Peyer's patch (tissue), 4 donors: ENCODE measurements at regions not wholly inside any gene's neighbourhood (a gene's known extent, or its start where the extent isn't known, plus 50 kb on each side); places are given as distances from the start of the nearest gene placed in this dataset.

ENCODE experiments used
- DNase-seq, 3 donors: peaks; one replicate each; pipeline ENCODE4 v3.0.0-alpha.2; 2017 to 2019
- H3K27ac ChIP-seq, 4 donors: fragments of 200-600 bp; sonication (generic); one replicate each; pipeline ENCODE4 v1.5.1; 2016 to 2019
- H3K27me3 ChIP-seq, 2 donors: fragments of 200-600 bp; sonication (generic); one replicate each; pipeline ENCODE4 v1.5.1; 2019
- H3K36me3 ChIP-seq, 3 donors: fragments of 200-600 bp; sonication (generic); one replicate each; pipeline ENCODE4 v1.5.1; 2016 to 2019
- H3K4me1 ChIP-seq, 4 donors: fragments of 200-600 bp; sonication (generic); one replicate each; pipeline ENCODE4 v1.5.1; 2016 to 2019
- H3K4me3 ChIP-seq, 4 donors: fragments of 200-600 bp; sonication (generic); 1 replicate in 3 of 4; 2 replicates in 1 of 4; pipeline ENCODE4 v1.5.1; 2016 to 2019; ENCODE audit warnings: mild to moderate bottlenecking in 1 of 4
- H3K9me3 ChIP-seq, 4 donors: fragments of 200-600 bp; sonication (generic); one replicate each; pipeline ENCODE4 v1.5.1; 2016 to 2019; ENCODE audit warnings: mild to moderate bottlenecking in 1 of 4
- POLR2A ChIP-seq, 2 donors: fragments of 450-650 bp; IDR thresholded peaks; one replicate each; pipeline ENCODE4 v1.5.1; 2017; ENCODE audit warnings: antibody characterized with exemption in 2 of 2, mild to moderate bottlenecking in 2 of 2, moderate library complexity in 2 of 2
- TF ChIP-seq, protein P1 (sequence below), 6 experiments: fragments of 450-650 bp in 4 of 6; fragments of 200-600 bp in 2 of 6; sonication (generic) in 1 of 6; IDR thresholded peaks; one replicate each; pipeline ENCODE4 v1.5.1; 2017 to 2019; ENCODE audit warnings: antibody characterized with exemption in 6 of 6, mild to moderate bottlenecking in 3 of 6, moderate library complexity in 1 of 6

GRCh38 chr1:190904091-190904695 is 426.5 kb upstream of the BRINP3 start:
- DNase-seq: no peak
- TF ChIP-seq POLR2A (IDR thresholded peaks at IDR 0.05): no peak
- TF ChIP-seq, protein P1, sequence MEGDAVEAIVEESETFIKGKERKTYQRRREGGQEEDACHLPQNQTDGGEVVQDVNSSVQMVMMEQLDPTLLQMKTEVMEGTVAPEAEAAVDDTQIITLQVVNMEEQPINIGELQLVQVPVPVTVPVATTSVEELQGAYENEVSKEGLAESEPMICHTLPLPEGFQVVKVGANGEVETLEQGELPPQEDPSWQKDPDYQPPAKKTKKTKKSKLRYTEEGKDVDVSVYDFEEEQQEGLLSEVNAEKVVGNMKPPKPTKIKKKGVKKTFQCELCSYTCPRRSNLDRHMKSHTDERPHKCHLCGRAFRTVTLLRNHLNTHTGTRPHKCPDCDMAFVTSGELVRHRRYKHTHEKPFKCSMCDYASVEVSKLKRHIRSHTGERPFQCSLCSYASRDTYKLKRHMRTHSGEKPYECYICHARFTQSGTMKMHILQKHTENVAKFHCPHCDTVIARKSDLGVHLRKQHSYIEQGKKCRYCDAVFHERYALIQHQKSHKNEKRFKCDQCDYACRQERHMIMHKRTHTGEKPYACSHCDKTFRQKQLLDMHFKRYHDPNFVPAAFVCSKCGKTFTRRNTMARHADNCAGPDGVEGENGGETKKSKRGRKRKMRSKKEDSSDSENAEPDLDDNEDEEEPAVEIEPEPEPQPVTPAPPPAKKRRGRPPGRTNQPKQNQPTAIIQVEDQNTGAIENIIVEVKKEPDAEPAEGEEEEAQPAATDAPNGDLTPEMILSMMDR (IDR thresholded peaks at IDR 0.05): no peak
- H3K27me3 ChIP-seq: no peaks in the 10 kb centered on the region
- H3K36me3 ChIP-seq: no peaks in the 10 kb centered on the region
- no peaks in the 10 kb centered on the region for H3K4me1 ChIP-seq
- H3K27ac ChIP-seq: no peak overlapping the region
- H3K9me3 ChIP-seq: no peaks in the 10 kb centered on the region
- no peak overlapping the region for H3K4me3 ChIP-seq

DNA sequence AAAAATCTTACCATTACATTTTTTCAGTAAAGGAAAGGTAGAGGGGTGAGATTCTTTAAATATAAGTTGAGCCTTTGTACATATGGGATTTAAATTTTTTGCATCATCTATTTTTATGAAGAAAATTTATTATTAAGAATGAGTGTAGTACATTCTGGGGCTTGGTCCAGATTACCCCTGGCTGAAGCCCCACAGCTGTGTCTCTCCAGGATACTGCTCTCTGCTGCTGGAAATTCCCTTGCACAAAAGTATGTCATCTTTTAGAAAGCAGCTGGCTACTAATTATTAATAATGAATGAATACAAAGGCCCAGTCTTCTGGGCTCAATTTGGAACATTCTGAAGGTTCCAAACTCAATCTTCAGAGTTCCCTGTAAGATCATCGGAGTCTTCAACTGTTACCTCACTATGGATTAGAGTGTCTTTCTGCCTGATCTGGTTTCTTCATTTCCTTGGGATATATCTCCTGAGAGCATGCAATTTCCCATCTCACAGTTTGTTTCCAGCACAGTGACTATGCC is 428.6 kb upstream of the BRINP3 start:
- no peak overlapping the region for H3K4me3 ChIP-seq
- no peaks in the 10 kb centered on the region for H3K9me3 ChIP-seq
- H3K27me3 ChIP-seq: no peaks in the 10 kb centered on the region
- no peaks in the 10 kb centered on the region for H3K4me1 ChIP-seq
- H3K27ac ChIP-seq: no peak overlapping the region
- H3K36me3 ChIP-seq: no peaks in the 10 kb centered on the region
- TF ChIP-seq POLR2A (IDR thresholded peaks at IDR 0.05): no peak
- TF ChIP-seq, protein P1 (IDR thresholded peaks at IDR 0.05): no peak
- DNase-seq: no peak

DNA sequence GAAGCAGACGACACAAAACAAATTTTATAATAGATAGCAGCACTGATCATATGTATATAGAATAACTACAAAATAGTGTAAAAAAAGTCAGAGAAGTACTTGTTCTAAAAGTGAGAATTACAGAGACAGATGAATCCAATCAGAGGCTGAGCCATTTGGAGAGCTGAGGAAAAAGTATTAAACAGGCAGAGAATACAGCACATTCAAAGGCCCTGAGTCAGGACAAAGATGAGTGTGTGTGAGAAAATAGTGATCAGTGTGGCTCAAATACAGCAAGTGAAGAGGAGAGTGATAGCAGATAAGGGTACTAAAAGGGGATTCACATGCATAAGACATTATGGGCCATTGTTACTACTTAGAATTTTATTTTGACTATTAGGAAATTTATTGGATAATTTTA is 430.6 kb upstream of the BRINP3 start:
- Histone ChIP-seq H3K36me3 (no peaks in the 10 kb centered on the region), H3K27ac (no peak overlapping the region), H3K4me3 (no peak overlapping the region), H3K27me3 (no peaks in the 10 kb centered on the region), H3K9me3 (no peaks in the 10 kb centered on the region), H3K4me1 (no peaks in the 10 kb centered on the region)
- no peak for TF ChIP-seq POLR2A (IDR thresholded peaks at IDR 0.05)
- TF ChIP-seq, protein P1 (IDR thresholded peaks at IDR 0.05): no peak
- no peak for DNase-seq

- Histone ChIP-seq H3K4me1 (no peaks in the 10 kb centered on the region), H3K9me3 (no peaks in the 10 kb centered on the region), H3K27ac (no peak overlapping the region), H3K4me3 (no peak overlapping the region), H3K36me3 (no peaks in the 10 kb centered on the region), H3K27me3 (no peaks in the 10 kb centered on the region)
- no peak for DNase-seq
- no peak for TF ChIP-seq POLR2A (IDR thresholded peaks at IDR 0.05)
Observed at GRCh38 chr1:190908691-190909090, 431.0 kb upstream of the BRINP3 start.

DNA sequence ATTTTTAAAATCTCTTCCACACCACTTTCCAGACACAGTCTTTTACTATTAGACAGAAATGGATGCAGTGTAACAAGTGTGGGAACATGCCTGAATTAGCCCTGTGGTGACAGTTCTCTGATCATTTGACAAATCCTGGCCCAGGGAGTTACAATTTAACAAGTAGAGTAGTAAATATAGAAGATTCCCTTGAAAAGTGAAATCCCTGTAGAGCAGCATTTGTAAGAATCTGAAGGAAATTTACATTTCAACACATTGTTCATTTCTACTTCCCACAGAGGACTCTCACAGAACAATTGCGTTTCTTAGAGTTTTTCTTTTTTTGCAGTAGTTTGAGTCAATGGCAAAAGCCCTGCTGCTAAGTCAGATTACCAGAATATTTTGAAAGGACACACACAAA is 458.3 kb upstream of the BRINP3 start:
- no peaks in the 10 kb centered on the region for H3K4me1 ChIP-seq

DNA sequence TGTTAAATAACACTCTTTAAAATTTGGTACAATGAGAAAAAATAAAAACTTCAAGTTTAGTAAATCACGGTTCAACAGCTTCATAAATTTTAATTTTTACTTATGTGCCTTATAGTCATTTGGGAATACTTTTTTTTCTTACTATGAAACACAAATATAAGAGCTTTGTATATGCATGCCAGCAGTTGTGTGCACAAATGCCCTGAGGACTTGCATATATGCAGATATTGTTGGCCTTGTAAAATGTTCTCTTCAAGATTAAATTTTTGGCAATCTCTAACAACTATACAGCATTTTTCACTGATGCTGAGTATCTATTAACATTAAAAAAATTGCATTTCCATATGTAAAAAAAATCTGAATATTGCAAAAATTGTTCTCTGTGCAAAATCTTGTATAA is 458.7 kb upstream of the BRINP3 start:
- H3K27me3 ChIP-seq: no peaks in the 10 kb centered on the region
- no peaks in the 10 kb centered on the region for H3K4me1 ChIP-seq
- no peak for DNase-seq
- no peak overlapping the region for H3K4me3 ChIP-seq
- no peaks in the 10 kb centered on the region for H3K9me3 ChIP-seq
- TF ChIP-seq POLR2A (IDR thresholded peaks at IDR 0.05): no peak
- TF ChIP-seq, protein P1 (IDR thresholded peaks at IDR 0.05): no peak
- no peaks in the 10 kb centered on the region for H3K36me3 ChIP-seq
- H3K27ac ChIP-seq: no peak overlapping the region

More for the DNA sequence above, 458.3 kb upstream of the BRINP3 start:
- Histone ChIP-seq H3K27ac (no peak overlapping the region), H3K27me3 (no peaks in the 10 kb centered on the region), H3K9me3 (no peaks in the 10 kb centered on the region), H3K36me3 (no peaks in the 10 kb centered on the region), H3K4me3 (no peak overlapping the region)
- DNase-seq: no peak
- TF ChIP-seq, protein P1 (IDR thresholded peaks at IDR 0.05): no peak
- no peak for TF ChIP-seq POLR2A (IDR thresholded peaks at IDR 0.05)
